Activated CD4-positive, alpha-beta T cell treated with anti-CD3 and anti-CD28 coated beads, Interleukin-2, Interleukin-4, amounts not matched to agents 100 ng/mL and 50 ng/mL, durations not matched to agents 16 hours and 8 hours (primary cell): ENCODE measurements at regions not wholly inside any gene's neighbourhood (a gene's known extent, or its start where the extent isn't known, plus 50 kb on each side); places are given as distances from the start of the nearest gene placed in this dataset.

Source experiments
- DNase-seq: peaks from one replicate; pipeline ENCODE4 v3.0.0-alpha.2; 2020; ENCODE audit warnings: low spot score

GRCh38 chr1:244220410-244220809 lies 169.3 kb downstream of the ZBTB18 start:
- no peak for DNase-seq

- DNase-seq = no peak
Measured at GRCh38 chr1:244221991-244222390, 170.9 kb downstream of the ZBTB18 start.

- DNase-seq = no peak
Measured at GRCh38 chr1:244224487-244225430, 173.7 kb downstream of the ZBTB18 start.

GRCh38 chr1:244226435-244226834 lies 175.4 kb downstream of the ZBTB18 start:
- no peak for DNase-seq

- no peak for DNase-seq
Measured at GRCh38 chr1:244230470-244230869, 179.4 kb downstream of the ZBTB18 start.

GRCh38 chr1:244231193-244231571 lies 180.1 kb downstream of the ZBTB18 start:
- no peak for DNase-seq

GRCh38 chr1:244231572-244232315 lies 180.7 kb downstream of the ZBTB18 start:
- DNase-seq = no peak

GRCh38 chr1:244234009-244234643 lies 183.0 kb downstream of the ZBTB18 start:
- no peak for DNase-seq

- no peak for DNase-seq
Measured at GRCh38 chr1:244235157-244235556, 184.1 kb downstream of the ZBTB18 start.

- no peak for DNase-seq
Measured at GRCh38 chr1:244236101-244236500, 185.0 kb downstream of the ZBTB18 start.

- DNase-seq = no peak
Measured at GRCh38 chr1:244236721-244237120, 185.6 kb downstream of the ZBTB18 start.

- DNase-seq = no peak
Measured at GRCh38 chr1:244237445-244237844, 186.4 kb downstream of the ZBTB18 start.

- DNase-seq = no peak
Measured at GRCh38 chr1:244239261-244239770, 188.2 kb downstream of the ZBTB18 start.

GRCh38 chr1:244241438-244241837 lies 190.4 kb downstream of the ZBTB18 start:
- no peak for DNase-seq

GRCh38 chr1:244242446-244242845 lies 191.4 kb downstream of the ZBTB18 start:
- no peak for DNase-seq

- no peak for DNase-seq
Measured at GRCh38 chr1:244246334-244246733, 195.3 kb downstream of the ZBTB18 start.

GRCh38 chr1:244248426-244248825 lies 197.3 kb downstream of the ZBTB18 start:
- DNase-seq = no peak

- no peak for DNase-seq
Measured at GRCh38 chr1:244252211-244252610, 199.5 kb downstream of the ADSS2 start.

GRCh38 chr1:244254467-244254866 lies 197.2 kb downstream of the ADSS2 start:
- no peak for DNase-seq

- DNase-seq = no peak
Measured at GRCh38 chr1:244255426-244255965, 196.2 kb downstream of the ADSS2 start.

- no peak for DNase-seq
Measured at GRCh38 chr1:244256086-244256676, 195.5 kb downstream of the ADSS2 start.

- DNase-seq = no peak
Measured at GRCh38 chr1:244264163-244264562, 187.5 kb downstream of the ADSS2 start.
